ENCODE measurements at regions not wholly inside any gene's neighbourhood (a gene's known extent, or its start where the extent isn't known, plus 50 kb on each side); places are given as distances from the start of the nearest gene placed in this dataset.

- TF ChIP-seq CTCF (optimal IDR thresholded peaks at IDR 0.05 in 1 of 3, IDR thresholded peaks at IDR 0.05 in 1 of 3, conservative IDR thresholded peaks at IDR 0.05 in 1 of 3; ENCODE audit: extremely low read depth in 1 of 3, insufficient read depth in 2 of 3, low read length in 3 of 3) (no peak), EZH2 (IDR thresholded peaks at IDR 0.05; ENCODE audit: low read length) (no peak)
Observed at GRCh38 chr15:96553931-96554330, 223.4 kb downstream of the NR2F2 start.
